HepG2 (cell line): ENCODE measurements at regions not wholly inside any gene's neighbourhood (a gene's known extent, or its start where the extent isn't known, plus 50 kb on each side); places are given as distances from the start of the nearest gene placed in this dataset.
A peak's percentile ranks its signal among the peaks of the same experiment; 100 is the strongest.

Experiments used
- AHDC1 ChIP-seq: sonication (generic); formaldehyde crosslinking; IDR thresholded peaks from 2 replicates; pipeline ENCODE4 v1.5.1; 2020; ENCODE audit warnings: mild to moderate bottlenecking, missing genetic modification reagents, borderline replicate concordance
- ARID5B ChIP-seq: IDR thresholded peaks from 2 replicates; pipeline ENCODE4 v1.4.0; 2020; ENCODE audit warnings: mild to moderate bottlenecking, missing genetic modification reagents
- ASH2L ChIP-seq: fragments of 300-600, 200-600 bp; sonication (generic); IDR thresholded peaks from 2 replicates; pipeline ENCODE4 v1.7.0; 2017; ENCODE audit warnings: low read depth, mild to moderate bottlenecking, moderate library complexity, mixed read lengths, low read length; ENCODE audit not compliant: insufficient read length
- CHD2 ChIP-seq: IDR thresholded peaks from 2 replicates; pipeline ENCODE4 v1.6.1; 2011; ENCODE audit warnings: low read depth, low read length, improper control_type of control experiment
- CHD4 ChIP-seq: fragments of 200-600 bp; sonication (generic); IDR thresholded peaks from 2 replicates; pipeline ENCODE4 v1.7.0; 2017; ENCODE audit warnings: mild to moderate bottlenecking, low read length, borderline replicate concordance
- FOXA3 ChIP-seq: IDR thresholded peaks from 2 replicates; pipeline ENCODE4 v1.6.1; 2016; ENCODE audit warnings: missing genetic modification reagents, missing compliant biosample characterization
- IKZF1 ChIP-seq: fragments of 450-650 bp; IDR thresholded peaks from 2 replicates; pipeline ENCODE4 v1.7.1; 2016
- NR2F6 ChIP-seq, 2 experiments: IDR thresholded peaks; 2 replicates each; pipeline ENCODE4 v1.6.1; 2016; ENCODE audit warnings: antibody characterized with exemption in 1 of 2, mild to moderate bottlenecking in 1 of 2
- PRPF4 ChIP-seq: fragments of 200-400 bp; formaldehyde crosslinking; IDR thresholded peaks from 2 replicates; pipeline ENCODE4 v1.6.1; 2016; ENCODE audit warnings: low read length, low read depth; ENCODE audit not compliant: poor library complexity, severe bottlenecking
- RXRB ChIP-seq: IDR thresholded peaks from 2 replicates; pipeline ENCODE4 v1.6.1; 2016; ENCODE audit warnings: borderline replicate concordance, missing genetic modification reagents, missing compliant biosample characterization
- SALL1 ChIP-seq: sonication (generic); formaldehyde crosslinking; IDR thresholded peaks from 2 replicates; pipeline ENCODE4 v1.8.0; 2022; ENCODE audit warnings: mild to moderate bottlenecking, missing genetic modification reagents
- SIN3B ChIP-seq: fragments of 150-350 bp; IDR thresholded peaks from 2 replicates; pipeline ENCODE4 v1.6.1; 2014; ENCODE audit warnings: low read length
- ZNF280B ChIP-seq: sonication (generic); formaldehyde crosslinking; IDR thresholded peaks from 2 replicates; pipeline ENCODE4 v1.5.0; 2020; ENCODE audit warnings: missing genetic modification reagents, mild to moderate bottlenecking, borderline replicate concordance
- ZNF430 ChIP-seq: sonication (generic); formaldehyde crosslinking; IDR thresholded peaks from 2 replicates; pipeline ENCODE4 v1.9.0; 2021; ENCODE audit warnings: mild to moderate bottlenecking, missing genetic modification reagents
- ZNF468 ChIP-seq: sonication (generic); formaldehyde crosslinking; IDR thresholded peaks from 2 replicates; pipeline ENCODE4 v1.8.0; 2022; ENCODE audit warnings: mild to moderate bottlenecking, moderate library complexity, missing genetic modification reagents
- ZNF512 ChIP-seq: sonication (generic); formaldehyde crosslinking; IDR thresholded peaks from 2 replicates; pipeline ENCODE4 v1.4.0; 2020; ENCODE audit warnings: mild to moderate bottlenecking, missing genetic modification reagents
- ZNF629 ChIP-seq: sonication (generic); formaldehyde crosslinking; conservative IDR thresholded peaks from 2 replicates; pipeline ENCODE4 v1.5.0; 2020; ENCODE audit warnings: missing genetic modification reagents
- ZNF737 ChIP-seq: sonication (generic); formaldehyde crosslinking; IDR thresholded peaks from 2 replicates; pipeline ENCODE4 v1.5.0; 2020; ENCODE audit warnings: missing genetic modification reagents, mild to moderate bottlenecking, borderline replicate concordance

- TF ChIP-seq AHDC1 (CRISPR knock-in tag) (peak; percentile 86), ZNF280B (CRISPR knock-in tag) (no peak), ZNF512 (CRISPR knock-in tag) (no peak), CHD4 (no peak), SIN3B (no peak), ZNF430 (CRISPR knock-in tag) (no peak), IKZF1 (no peak), SALL1 (CRISPR knock-in tag) (peak; percentile 81; the same call in 1 of the 2 replicates), FOXA3 (CRISPR knock-in tag) (peak; percentile 63), PRPF4 (no peak), CHD2 (no peak), RXRB (CRISPR knock-in tag) (0 out of 2 replicates have a peak, but pooled peaks have one; percentile 30), ARID5B (peak; percentile 72), ZNF629 (CRISPR knock-in tag) (no peak), ZNF468 (CRISPR knock-in tag) (no peak), ASH2L (no peak), ZNF737 (no peak), NR2F6 (IDR thresholded peaks at IDR 0.05) (0 out of 2 replicates have a peak, but pooled peaks have one; percentile 7), NR2F6 (CRISPR knock-in tag; IDR thresholded peaks at IDR 0.05) (no peak)
Observed at GRCh38 chr2:145849466-145849865, 1329.5 kb upstream of the ZEB2 start (continued).
